Astrocyte (in vitro differentiated cells and primary cell): ENCODE measurements at regions not wholly inside any gene's neighbourhood (a gene's known extent, or its start where the extent isn't known, plus 50 kb on each side); places are given as distances from the start of the nearest gene placed in this dataset.
A peak's percentile ranks its signal among the peaks of the same experiment; 100 is the strongest.

Experiments used
- DNase-seq: peaks from one replicate; pipeline ENCODE4 v3.0.0-alpha.2; 2010; ENCODE audit warnings: low read depth
- FAIRE-seq: peaks from 2 replicates; lab custom pipeline; 2011; peaks lifted over from hg19 to GRCh38; lab: Jason Lieb, UNC
- H2AFZ ChIP-seq: 2 replicates; pipeline ENCODE4 v1.6.0; 2012; ENCODE audit warnings: low read depth, low read length, inconsistent platforms
- H3K27ac ChIP-seq: 2 replicates; pipeline ENCODE4 v1.5.1; 2011; ENCODE audit warnings: low read depth, low read length, inconsistent platforms
- H3K27me3 ChIP-seq: 2 replicates; pipeline ENCODE4 v1.6.0; 2011; ENCODE audit warnings: low read length, inconsistent platforms; ENCODE audit not compliant: insufficient read depth
- H3K36me3 ChIP-seq: 2 replicates; pipeline ENCODE4 v1.5.1; 2011; ENCODE audit warnings: low read length, inconsistent platforms; ENCODE audit not compliant: insufficient read depth
- H3K4me1 ChIP-seq: 2 replicates; pipeline ENCODE4 v1.5.1; 2011; ENCODE audit warnings: low read length, inconsistent platforms; ENCODE audit not compliant: insufficient read depth
- H3K4me2 ChIP-seq: 2 replicates; pipeline ENCODE4 v1.6.0; 2012; ENCODE audit warnings: low read length, inconsistent platforms
- H3K4me3 ChIP-seq: 2 replicates; pipeline ENCODE4 v1.5.1; 2011; ENCODE audit warnings: low read depth, mild to moderate bottlenecking, low read length, inconsistent platforms; ENCODE audit not compliant: insufficient read depth
- H3K79me2 ChIP-seq: 2 replicates; pipeline ENCODE4 v1.6.0; 2012; ENCODE audit warnings: mild to moderate bottlenecking, low read length, inconsistent platforms; ENCODE audit not compliant: insufficient read depth
- H3K9ac ChIP-seq: 2 replicates; pipeline ENCODE4 v1.6.0; 2012; ENCODE audit warnings: mild to moderate bottlenecking, low read length, inconsistent platforms
- H3K9me3 ChIP-seq: 2 replicates; pipeline ENCODE4 v1.5.1; 2012; ENCODE audit warnings: low read depth, mild to moderate bottlenecking, low read length, inconsistent platforms; ENCODE audit not compliant: insufficient read depth
- H4K20me1 ChIP-seq: 2 replicates; pipeline ENCODE4 v1.6.0; 2012; ENCODE audit warnings: low read length, inconsistent platforms; ENCODE audit not compliant: insufficient read depth
- H3K27ac Mint-ChIP-seq: one replicate; pipeline ENCODE4 v1.8.0; 2021; ENCODE audit warnings: mild to moderate bottlenecking, mixed read lengths; ENCODE audit not compliant: unreplicated experiment
- H3K27me3 Mint-ChIP-seq: one replicate; pipeline ENCODE4 v1.8.0; 2021; ENCODE audit warnings: low read depth, mixed read lengths; ENCODE audit not compliant: unreplicated experiment
- H3K36me3 Mint-ChIP-seq: one replicate; pipeline ENCODE4 v1.8.0; 2021; ENCODE audit warnings: low read depth, mixed read lengths; ENCODE audit not compliant: unreplicated experiment
- H3K4me1 Mint-ChIP-seq: one replicate; pipeline ENCODE4 v1.8.0; 2021; ENCODE audit warnings: low read depth, mixed read lengths; ENCODE audit not compliant: unreplicated experiment
- H3K4me3 Mint-ChIP-seq: one replicate; pipeline ENCODE4 v1.8.0; 2021; ENCODE audit warnings: mild to moderate bottlenecking, moderate library complexity, mixed read lengths; ENCODE audit not compliant: unreplicated experiment
- H3K9me3 Mint-ChIP-seq: one replicate; pipeline ENCODE4 v1.8.0; 2021; ENCODE audit warnings: mild to moderate bottlenecking, mixed read lengths; ENCODE audit not compliant: unreplicated experiment
- CTCF ChIP-seq: IDR thresholded peaks from 2 replicates; pipeline ENCODE4 v1.5.1; 2011; ENCODE audit warnings: low read depth, mild to moderate bottlenecking, inconsistent platforms, low read length, moderate library complexity; ENCODE audit not compliant: insufficient read depth
- EZH2 ChIP-seq: IDR thresholded peaks from 2 replicates; pipeline ENCODE4 v1.6.1; 2012; ENCODE audit warnings: mild to moderate bottlenecking, low read length, inconsistent platforms; ENCODE audit not compliant: insufficient read depth

- H3K27me3 Mint-ChIP-seq, result no peaks in the 10 kb centered on the region
- DNase-seq (no peak), FAIRE-seq (no peak)
- no peaks in the 10 kb centered on the region for H3K4me1 Mint-ChIP-seq
- no peak overlapping the region for H3K27ac Mint-ChIP-seq
- TF ChIP-seq CTCF (no peak), EZH2 (no peak)
- H4K20me1 ChIP-seq, result no peaks in the 10 kb centered on the region
- no peak overlapping the region for H3K4me3 Mint-ChIP-seq
- H3K27ac ChIP-seq, result no peak overlapping the region
- no peak overlapping the region for H3K4me2 ChIP-seq
- no peak overlapping the region for H3K4me3 ChIP-seq
- H3K36me3 ChIP-seq, result no peaks in the 10 kb centered on the region
- H3K9me3 Mint-ChIP-seq, result no peaks in the 10 kb centered on the region
- H3K9me3 ChIP-seq, result no peaks in the 10 kb centered on the region
- H3K36me3 Mint-ChIP-seq, result no peaks in the 10 kb centered on the region
- no peak overlapping the region for H3K9ac ChIP-seq
- H3K27me3 ChIP-seq, result no peaks in the 10 kb centered on the region
- H3K4me1 ChIP-seq, result no peaks in the 10 kb centered on the region
- no peak overlapping the region for H2AFZ ChIP-seq
- H3K79me2 ChIP-seq, result no peaks in the 10 kb centered on the region
Measured at GRCh38 chr5:109959652-109960051, 269.9 kb downstream of the MAN2A1 start.

- no peak for DNase-seq
- H3K27me3 Mint-ChIP-seq, result no peaks in the 10 kb centered on the region
- Histone ChIP-seq H4K20me1 (no peaks in the 10 kb centered on the region), H3K4me3 (no peak overlapping the region), H3K4me1 (no peaks in the 10 kb centered on the region), H3K9ac (no peak overlapping the region), H3K4me2 (no peak overlapping the region), H3K36me3 (no peaks in the 10 kb centered on the region), H3K9me3 (no peaks in the 10 kb centered on the region), H3K79me2 (no peaks in the 10 kb centered on the region), H2AFZ (no peak overlapping the region), H3K27ac (no peak overlapping the region), H3K27me3 (no peaks in the 10 kb centered on the region)
- H3K9me3 Mint-ChIP-seq, result no peaks in the 10 kb centered on the region
- FAIRE-seq, result peak; percentile 5
- H3K4me3 Mint-ChIP-seq, result no peak overlapping the region
- H3K4me1 Mint-ChIP-seq, result no peaks in the 10 kb centered on the region
- no peaks in the 10 kb centered on the region for H3K36me3 Mint-ChIP-seq
- H3K27ac Mint-ChIP-seq, result no peak overlapping the region
- no peak for TF ChIP-seq CTCF
- no peak for TF ChIP-seq EZH2
Measured at GRCh38 chr5:109961751-109962150, 272.0 kb downstream of the MAN2A1 start.

- FAIRE-seq (peak; percentile 43), DNase-seq (no peak)
- H3K36me3 Mint-ChIP-seq, result no peaks in the 10 kb centered on the region
- TF ChIP-seq EZH2, result no peak
- Histone ChIP-seq H3K27ac (no peak overlapping the region), H3K4me1 (no peaks in the 10 kb centered on the region), H3K36me3 (no peaks in the 10 kb centered on the region), H3K9ac (no peak overlapping the region), H3K79me2 (no peaks in the 10 kb centered on the region), H3K9me3 (no peaks in the 10 kb centered on the region), H3K27me3 (no peaks in the 10 kb centered on the region), H3K4me2 (no peak overlapping the region), H4K20me1 (no peaks in the 10 kb centered on the region), H3K4me3 (no peak overlapping the region), H2AFZ (no peak overlapping the region)
- no peaks in the 10 kb centered on the region for H3K4me1 Mint-ChIP-seq
- no peak overlapping the region for H3K27ac Mint-ChIP-seq
- no peaks in the 10 kb centered on the region for H3K27me3 Mint-ChIP-seq
- no peak overlapping the region for H3K4me3 Mint-ChIP-seq
- H3K9me3 Mint-ChIP-seq, result no peaks in the 10 kb centered on the region
Measured at GRCh38 chr5:109962882-109963603, 273.3 kb downstream of the MAN2A1 start.
